GM12891 (cell line): ENCODE measurements at regions not wholly inside any gene's neighbourhood (a gene's known extent, or its start where the extent isn't known, plus 50 kb on each side); places are given as distances from the start of the nearest gene placed in this dataset.

Experiments used
- DNase-seq: peaks from one replicate; pipeline ENCODE4 v3.0.0; 2011; ENCODE audit warnings: low spot score; ENCODE audit not compliant: insufficient read length
- FAIRE-seq: peaks from 2 replicates; lab custom pipeline; 2011; peaks lifted over from hg19 to GRCh38; lab: Jason Lieb, UNC
- PAX5 ChIP-seq: IDR thresholded peaks from 2 replicates; pipeline ENCODE4 v1.6.1; 2011; ENCODE audit warnings: low read length, moderate library complexity, mild to moderate bottlenecking; ENCODE audit not compliant: insufficient read depth, severe bottlenecking
- POLR2A ChIP-seq: IDR thresholded peaks from 2 replicates; pipeline ENCODE4 v1.6.1; 2011; ENCODE audit warnings: low read depth, low read length, control low read depth
- POLR2AphosphoS5 ChIP-seq: IDR thresholded peaks from 2 replicates; pipeline ENCODE4 v1.6.1; 2011; ENCODE audit warnings: low read depth, low read length, control low read depth
- POU2F2 ChIP-seq: IDR thresholded peaks from 2 replicates; pipeline ENCODE4 v1.6.1; 2011; ENCODE audit warnings: low read depth, mild to moderate bottlenecking, control low read depth, low read length, moderate library complexity
- SPI1 ChIP-seq: IDR thresholded peaks from 2 replicates; pipeline ENCODE4 v1.6.1; 2011; ENCODE audit warnings: low read depth, low read length, control low read depth
- TAF1 ChIP-seq: IDR thresholded peaks from 2 replicates; pipeline ENCODE4 v1.6.1; 2011; ENCODE audit warnings: low read depth, low read length, control low read depth

GRCh38 chr4:160877087-160877790, 1286.6 kb downstream of the FSTL5 start:
- no peak for DNase-seq
- FAIRE-seq = no peak
- TF ChIP-seq POU2F2 (no peak), SPI1 (no peak)

- FAIRE-seq (no peak), DNase-seq (no peak)
- TF ChIP-seq PAX5 (no peak), POLR2A (no peak), TAF1 (no peak), SPI1 (no peak), POU2F2 (no peak), POLR2AphosphoS5 (no peak)
Measured at GRCh38 chr4:160880180-160880579, 1283.6 kb downstream of the FSTL5 start.

- FAIRE-seq = no peak
- no peak for DNase-seq
- TF ChIP-seq POLR2A (no peak), TAF1 (no peak), SPI1 (no peak), POLR2AphosphoS5 (no peak), POU2F2 (no peak), PAX5 (no peak)
Measured at GRCh38 chr4:160887668-160888067, 1276.1 kb downstream of the FSTL5 start.

GRCh38 chr4:160894128-160894527, 1269.7 kb downstream of the FSTL5 start:
- FAIRE-seq (no peak), DNase-seq (no peak)
- TF ChIP-seq SPI1 (no peak), POU2F2 (no peak), TAF1 (no peak), POLR2A (no peak), PAX5 (no peak), POLR2AphosphoS5 (no peak)

- FAIRE-seq (no peak), DNase-seq (no peak)
- no peak for TF ChIP-seq PAX5
- TF ChIP-seq SPI1 = no peak
- TF ChIP-seq POLR2A = no peak
- no peak for TF ChIP-seq TAF1
- TF ChIP-seq POLR2AphosphoS5 = no peak
- no peak for TF ChIP-seq POU2F2
Measured at GRCh38 chr4:160894809-160895208, 1269.0 kb downstream of the FSTL5 start.

GRCh38 chr4:160927311-160927710, 1236.5 kb downstream of the FSTL5 start:
- TF ChIP-seq PAX5 (no peak), POLR2A (no peak), POLR2AphosphoS5 (no peak), SPI1 (no peak), TAF1 (no peak), POU2F2 (no peak)
- DNase-seq (no peak), FAIRE-seq (no peak)

- TF ChIP-seq PAX5 (no peak), POLR2A (no peak), POU2F2 (no peak), TAF1 (no peak), POLR2AphosphoS5 (no peak), SPI1 (no peak)
- no peak for FAIRE-seq
- no peak for DNase-seq
Measured at GRCh38 chr4:160928482-160928881, 1235.3 kb downstream of the FSTL5 start.

GRCh38 chr4:160947653-160948052, 1216.1 kb downstream of the FSTL5 start:
- DNase-seq (no peak), FAIRE-seq (no peak)
- TF ChIP-seq POLR2A = no peak
- no peak for TF ChIP-seq TAF1
- TF ChIP-seq POLR2AphosphoS5 = no peak

- FAIRE-seq (no peak), DNase-seq (no peak)
- no peak for TF ChIP-seq TAF1
- TF ChIP-seq POU2F2 = no peak
- TF ChIP-seq PAX5 = no peak
- no peak for TF ChIP-seq POLR2AphosphoS5
- TF ChIP-seq POLR2A = no peak
- no peak for TF ChIP-seq SPI1
Measured at GRCh38 chr4:160956875-160957274, 1206.9 kb downstream of the FSTL5 start.

GRCh38 chr4:160969925-160970324, 1193.9 kb downstream of the FSTL5 start:
- no peak for TF ChIP-seq POLR2AphosphoS5
- no peak for TF ChIP-seq PAX5
- no peak for TF ChIP-seq TAF1
- TF ChIP-seq POU2F2 = no peak
- no peak for TF ChIP-seq SPI1
- TF ChIP-seq POLR2A = no peak
- DNase-seq = no peak
- FAIRE-seq = no peak
